ENCODE measurements at regions not wholly inside any gene's neighbourhood (a gene's known extent, or its start where the extent isn't known, plus 50 kb on each side); places are given as distances from the start of the nearest gene placed in this dataset.
"Not testable (repeated sequence)": the region's sequence is repeated elsewhere in the genome, so short reads cannot be mapped to it uniquely, and the experiment has no call there.

- no peak for FAIRE-seq
These were observed 1096.0 kb upstream of the FLRT2 start for GRCh38 chr14:84433961-84434360.

DNA sequence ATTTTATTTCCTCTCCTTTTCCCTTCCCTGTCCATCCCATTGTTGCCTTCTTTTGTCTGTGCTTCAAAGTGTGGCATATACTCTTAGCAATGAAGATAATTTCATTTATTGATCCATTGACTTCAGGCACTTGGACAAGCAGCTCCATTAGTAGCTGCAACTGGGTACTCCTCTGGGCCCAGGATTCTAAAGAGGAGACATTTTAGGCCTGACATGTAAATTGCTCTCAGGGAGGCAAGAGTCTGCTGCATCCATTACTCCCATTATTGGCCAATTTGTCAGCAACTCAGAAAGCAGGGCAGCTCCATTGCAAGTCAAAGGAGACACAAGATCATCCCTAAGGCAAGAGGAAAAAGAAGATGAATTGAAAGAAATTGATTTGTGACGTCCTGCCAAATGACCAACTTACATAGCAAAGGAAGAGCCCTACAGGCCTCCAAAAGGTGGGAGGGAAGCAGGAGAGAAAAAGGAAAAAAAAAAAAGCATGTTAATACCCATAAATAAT, 1094.1 kb upstream of the FLRT2 start:
- no peak for FAIRE-seq

DNA sequence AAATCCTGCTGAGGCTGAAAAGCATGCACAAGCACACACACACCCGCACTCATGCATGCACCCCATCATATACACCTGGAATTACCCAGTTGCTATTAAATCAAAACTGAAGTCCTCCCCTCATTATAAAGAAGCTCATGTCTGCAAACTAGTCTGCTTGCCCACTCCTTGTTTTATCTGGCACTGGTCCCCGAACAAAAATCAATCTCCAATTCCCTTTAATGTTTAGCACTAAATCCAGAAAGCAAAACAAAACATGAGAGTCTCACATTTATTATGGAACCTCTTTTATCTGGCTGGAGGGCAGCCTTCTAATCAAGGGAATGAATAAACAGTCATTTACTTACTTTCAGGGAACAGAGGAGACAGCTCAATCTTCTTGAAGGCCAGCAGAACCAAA, 1093.4 kb upstream of the FLRT2 start:
- no peak for FAIRE-seq

GRCh38 chr14:84442521-84442920, 1087.4 kb upstream of the FLRT2 start:
- FAIRE-seq, result no peak

GRCh38 chr14:84445486-84445885, 1084.5 kb upstream of the FLRT2 start:
- FAIRE-seq, result no peak

- no peak for FAIRE-seq
These were observed 1083.7 kb upstream of the FLRT2 start for GRCh38 chr14:84446250-84446649.

- no peak for FAIRE-seq
These were observed 1076.5 kb upstream of the FLRT2 start for GRCh38 chr14:84453307-84453950.

GRCh38 chr14:84454114-84454513, 1075.8 kb upstream of the FLRT2 start:
- FAIRE-seq, result no peak

GRCh38 chr14:84456946-84457345, 1073.0 kb upstream of the FLRT2 start:
- FAIRE-seq, result no peak

GRCh38 chr14:84458881-84459280, 1071.1 kb upstream of the FLRT2 start:
- no peak for FAIRE-seq

DNA sequence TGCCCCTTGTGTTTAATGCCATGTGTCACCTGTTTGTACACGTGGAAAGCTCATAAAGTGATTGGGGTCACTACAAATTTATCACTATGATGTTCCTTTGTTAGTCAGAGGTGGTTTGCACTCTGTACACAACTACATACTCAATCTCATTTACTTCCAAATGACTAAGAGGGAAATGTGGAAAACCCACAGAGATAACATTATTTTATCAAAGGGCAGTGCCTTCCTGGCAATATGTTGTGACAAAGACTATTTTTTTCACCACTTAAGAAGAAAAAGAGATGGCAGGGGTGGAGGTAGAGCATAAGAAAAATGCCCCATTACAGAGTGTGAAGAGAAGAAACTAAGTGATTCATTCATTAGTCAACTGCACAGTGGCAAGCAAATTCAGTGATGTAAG, 1064.1 kb upstream of the FLRT2 start:
- no peak for FAIRE-seq

- FAIRE-seq, result no peak
These were observed 1061.8 kb upstream of the FLRT2 start for GRCh38 chr14:84468153-84468552.

- FAIRE-seq, result no peak
These were observed 1051.9 kb upstream of the FLRT2 start for GRCh38 chr14:84477996-84478395.

DNA sequence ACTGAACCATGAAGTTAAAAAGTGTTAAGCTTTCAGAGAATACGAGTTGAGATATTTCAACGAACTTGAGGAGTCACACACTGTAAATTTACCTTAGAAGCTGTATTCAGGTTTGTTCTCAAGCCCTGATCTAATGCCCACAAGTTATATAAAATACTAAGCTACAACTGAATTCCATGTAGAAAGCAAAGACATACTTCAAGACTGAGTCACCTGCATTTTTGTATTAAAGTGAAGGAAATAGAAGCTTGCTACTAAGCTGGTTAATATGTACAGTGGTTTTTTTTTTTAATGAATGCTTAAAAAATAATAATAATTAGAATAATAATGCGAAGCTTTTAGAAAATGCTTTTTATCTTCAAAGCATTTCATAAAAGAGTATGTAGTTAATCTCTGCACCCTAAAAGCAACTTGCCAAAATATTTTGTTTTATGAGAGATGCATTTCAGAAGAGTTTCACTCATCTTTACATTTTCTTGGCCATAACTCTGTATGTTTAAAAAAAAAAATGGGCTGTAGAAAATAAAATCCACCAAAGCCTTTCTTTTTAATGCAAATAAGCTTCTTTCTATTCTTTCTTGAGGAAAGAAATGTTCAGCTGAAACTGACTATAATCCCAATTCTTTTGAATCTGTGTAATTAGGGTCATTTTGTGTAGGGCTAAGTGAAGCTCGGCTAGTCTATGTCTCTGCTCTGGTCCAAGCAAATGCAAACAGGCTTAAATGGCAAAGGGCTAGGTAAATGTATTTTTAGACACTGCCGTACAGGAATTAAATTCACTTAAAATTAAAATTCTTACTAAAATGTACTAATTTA, 1047.5 kb upstream of the FLRT2 start:
- FAIRE-seq, result no peak

GRCh38 chr14:84483072-84483420, 1046.9 kb upstream of the FLRT2 start:
- no peak for FAIRE-seq

DNA sequence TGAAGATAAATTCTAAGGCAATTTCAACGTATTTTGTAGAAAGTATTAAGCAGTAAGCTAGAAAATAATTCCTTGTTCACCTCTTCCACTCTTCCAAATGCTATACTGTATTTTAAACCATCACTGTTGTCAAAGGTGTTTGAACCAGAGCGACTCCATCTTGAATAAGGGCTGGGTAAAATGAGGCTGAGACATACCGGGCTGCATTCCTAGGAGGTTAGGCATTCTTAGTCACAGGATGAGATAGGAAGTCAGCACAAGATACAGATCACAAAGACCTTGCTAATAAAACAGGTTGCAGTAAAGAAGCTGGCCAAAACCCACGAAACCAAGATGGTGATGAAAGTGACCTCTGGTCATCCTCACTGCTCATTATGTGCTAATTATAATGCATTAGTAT, 1045.7 kb upstream of the FLRT2 start:
- FAIRE-seq, result not testable (repeated sequence)

DNA sequence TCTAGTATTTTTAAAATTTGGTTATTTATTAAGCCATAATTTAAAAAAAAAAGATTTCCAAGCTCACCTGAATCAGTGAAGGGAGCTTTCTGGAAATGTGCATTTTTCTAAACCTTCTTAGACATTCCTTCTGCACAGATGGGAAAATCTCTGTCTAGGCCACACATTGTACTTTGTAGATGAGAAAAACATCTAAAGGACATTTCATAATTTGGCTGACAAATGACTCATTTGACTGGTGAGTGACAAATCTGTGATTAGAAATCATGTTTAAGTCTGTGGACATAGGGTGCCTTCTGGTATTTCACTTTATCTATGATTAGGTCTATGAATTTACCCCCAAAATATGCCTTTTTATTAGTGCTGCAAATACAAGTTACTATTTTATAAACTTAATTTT, 1044.9 kb upstream of the FLRT2 start:
- no peak for FAIRE-seq

- no peak for FAIRE-seq
These were observed 1039.9 kb upstream of the FLRT2 start for GRCh38 chr14:84490081-84490480.

GRCh38 chr14:84492685-84493084, 1037.3 kb upstream of the FLRT2 start:
- no peak for FAIRE-seq

DNA sequence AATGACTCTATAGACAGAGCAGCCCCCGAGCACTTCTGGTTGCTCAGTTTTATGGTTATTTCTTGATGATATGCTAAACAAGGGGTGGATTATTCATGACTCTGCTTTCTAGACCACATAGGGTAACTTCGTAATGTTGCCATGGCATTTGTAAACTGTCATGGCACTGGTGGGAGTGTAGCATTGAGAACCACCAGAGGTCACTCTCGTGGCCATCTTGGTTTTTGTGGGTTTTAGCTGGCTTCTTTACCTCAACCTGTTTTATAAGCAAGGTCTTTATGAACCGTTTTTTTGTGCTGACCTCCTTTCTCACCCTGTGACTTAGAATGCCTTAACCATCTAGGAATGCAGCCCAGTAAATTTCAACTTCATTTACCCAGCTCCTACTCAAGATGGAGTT, 1036.2 kb upstream of the FLRT2 start:
- FAIRE-seq, result no peak

GRCh38 chr14:84496677-84497076, 1033.3 kb upstream of the FLRT2 start:
- no peak for FAIRE-seq

- FAIRE-seq, result not testable (repeated sequence)
These were observed 1017.1 kb upstream of the FLRT2 start for GRCh38 chr14:84512823-84513222.

- FAIRE-seq, result no peak
These were observed 1010.1 kb upstream of the FLRT2 start for GRCh38 chr14:84519836-84520235.

GRCh38 chr14:84520711-84521338, 1009.1 kb upstream of the FLRT2 start:
- FAIRE-seq, result no peak
